WTC11 (cell line): ENCODE measurements at regions not wholly inside any gene's neighbourhood (a gene's known extent, or its start where the extent isn't known, plus 50 kb on each side); places are given as distances from the start of the nearest gene placed in this dataset.

Experiments used
- ATF2 ChIP-seq: sonication (generic); formaldehyde crosslinking; IDR thresholded peaks from 2 replicates; pipeline ENCODE4 v1.8.1; 2022; ENCODE audit warnings: low read depth, missing genetic modification reagents, borderline replicate concordance
- CREM ChIP-seq: sonication (generic); formaldehyde crosslinking; IDR thresholded peaks from 2 replicates; pipeline ENCODE4 v1.8.1; 2022; ENCODE audit warnings: mild to moderate bottlenecking, missing genetic modification reagents, moderate library complexity
- CTCF ChIP-seq: fragments of 200-600 bp; IDR thresholded peaks from 2 replicates; pipeline ENCODE4 v1.8.0; 2022; ENCODE audit warnings: antibody characterized with exemption
- NFE2L1 ChIP-seq: sonication (generic); formaldehyde crosslinking; IDR thresholded peaks from 2 replicates; pipeline ENCODE4 v1.8.1; 2023; ENCODE audit warnings: missing genetic modification reagents

- no peak for TF ChIP-seq ATF2 (CRISPR knock-in tag)
- TF ChIP-seq CTCF: no peak
- no peak for TF ChIP-seq CREM (CRISPR knock-in tag)
- no peak for TF ChIP-seq NFE2L1 (CRISPR knock-in tag)
Measured at GRCh38 chr2:114384441-114384840, 58.0 kb upstream of the DPP10 start.
